Stimulated activated CD4-positive, alpha-beta T cell treated with anti-CD3 and anti-CD28 coated beads, Interleukin-12 subunit alpha, Interleukin-12 subunit beta, amount 100 ng/mL, for 4 hours (primary cell): ENCODE measurements at regions not wholly inside any gene's neighbourhood (a gene's known extent, or its start where the extent isn't known, plus 50 kb on each side); places are given as distances from the start of the nearest gene placed in this dataset.
"Not testable (repeated sequence)": the region's sequence is repeated elsewhere in the genome, so short reads cannot be mapped to it uniquely, and the experiment has no call there.

Experiments
- DNase-seq: peaks from one replicate; pipeline ENCODE4 v3.0.0-alpha.2; 2020

- DNase-seq, result no peak
Measured at GRCh38 chr14:88985654-88986053, 161.2 kb downstream of the TTC8 start.

DNA sequence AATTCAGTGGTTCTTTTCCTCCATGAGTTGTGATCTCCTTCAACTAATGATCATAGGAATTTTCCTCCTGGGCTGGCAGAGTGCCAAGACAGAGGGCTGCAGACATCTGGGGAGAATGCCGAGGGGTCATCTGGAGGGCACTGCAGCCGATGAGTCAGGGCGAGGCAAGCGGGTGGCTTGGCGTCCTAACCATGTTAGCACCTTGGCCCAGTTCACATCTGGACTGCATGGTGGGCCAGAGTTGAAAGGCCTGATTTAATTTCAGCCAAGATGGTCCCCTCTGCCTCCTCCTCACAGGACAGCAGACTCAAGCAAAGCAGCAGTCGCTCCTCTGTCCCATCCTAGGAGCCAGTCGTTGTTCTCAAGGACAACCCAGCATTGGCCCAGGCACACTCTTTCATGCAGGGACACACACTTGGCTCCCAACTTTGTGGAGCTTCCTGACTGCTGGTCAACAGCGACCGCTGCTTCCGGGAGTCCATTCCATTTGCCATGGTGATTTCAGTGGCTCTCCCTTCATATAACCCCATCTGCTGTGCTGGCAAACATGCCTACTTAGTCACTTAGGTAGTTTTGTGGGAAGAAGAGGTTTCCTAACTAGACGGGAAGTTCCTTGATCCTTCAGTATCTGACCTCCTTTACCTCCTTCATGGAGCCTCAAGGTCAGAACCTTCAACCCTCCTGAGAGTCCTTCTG, 161.8 kb downstream of the TTC8 start:
- DNase-seq, result no peak

- not testable (repeated sequence) for DNase-seq
Measured at GRCh38 chr14:88986908-88987307, 162.5 kb downstream of the TTC8 start.

DNA sequence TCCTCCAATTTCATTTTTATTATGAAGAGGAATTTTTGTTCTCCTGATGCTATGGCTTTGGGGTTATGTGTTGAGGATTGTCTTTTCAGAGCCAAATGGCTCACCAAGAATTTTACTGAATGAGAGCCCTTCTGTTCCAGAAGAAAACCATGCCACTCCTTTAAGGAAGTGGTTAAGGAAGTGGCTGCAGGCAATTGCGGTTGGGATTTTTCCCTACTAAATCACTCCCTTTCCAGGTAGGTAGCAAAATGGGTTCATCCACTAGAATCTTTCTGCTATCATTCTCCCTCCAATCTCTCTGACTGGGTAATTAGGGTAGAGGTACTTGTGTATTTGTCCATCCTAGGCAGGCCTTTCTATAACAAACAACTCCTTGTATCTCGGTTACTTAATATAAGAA, 163.1 kb downstream of the TTC8 start:
- no peak for DNase-seq

- no peak for DNase-seq
Measured at GRCh38 chr14:88989911-88990310, 165.5 kb downstream of the TTC8 start.

DNA sequence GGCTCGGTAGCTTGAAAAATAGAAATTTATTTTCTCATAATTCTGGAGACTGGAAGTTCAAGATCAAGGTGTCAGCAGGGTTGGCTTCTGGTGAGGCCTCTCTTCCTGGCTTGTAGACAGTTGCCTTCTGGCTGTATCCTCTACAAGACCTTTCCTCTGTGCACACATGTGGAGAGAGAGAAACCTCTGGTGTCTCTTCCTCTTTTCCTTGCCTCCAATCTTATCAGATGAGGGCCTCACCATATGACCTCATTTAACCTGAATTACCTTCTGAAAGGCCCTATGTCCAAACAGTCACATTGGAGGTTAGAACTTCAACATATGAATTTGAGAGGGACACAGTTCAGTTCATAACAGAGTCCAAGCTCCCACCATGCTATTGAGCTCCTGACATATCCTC, 166.4 kb downstream of the TTC8 start:
- no peak for DNase-seq

DNA sequence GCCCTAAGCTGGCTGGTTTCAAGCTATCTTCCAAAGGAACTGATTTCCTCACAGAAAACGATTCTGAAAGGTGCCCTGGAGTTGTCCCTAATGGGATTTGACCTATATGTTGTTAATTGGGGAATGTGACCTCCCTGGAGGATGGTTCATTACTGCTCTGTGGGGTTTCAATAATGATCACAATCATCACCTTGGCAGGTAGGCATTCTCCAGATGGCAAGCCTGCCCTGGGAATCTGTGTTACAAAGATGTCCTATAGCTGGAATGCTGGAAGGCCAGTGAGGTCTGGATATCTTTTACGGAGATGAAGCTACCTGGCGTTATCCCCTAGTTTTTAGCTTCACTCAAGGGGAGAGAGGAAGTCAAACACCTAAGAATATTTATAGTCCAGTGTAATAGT, 167.6 kb downstream of the TTC8 start:
- DNase-seq, result no peak

GRCh38 chr14:88993946-88994345, 169.5 kb downstream of the TTC8 start:
- no peak for DNase-seq

DNA sequence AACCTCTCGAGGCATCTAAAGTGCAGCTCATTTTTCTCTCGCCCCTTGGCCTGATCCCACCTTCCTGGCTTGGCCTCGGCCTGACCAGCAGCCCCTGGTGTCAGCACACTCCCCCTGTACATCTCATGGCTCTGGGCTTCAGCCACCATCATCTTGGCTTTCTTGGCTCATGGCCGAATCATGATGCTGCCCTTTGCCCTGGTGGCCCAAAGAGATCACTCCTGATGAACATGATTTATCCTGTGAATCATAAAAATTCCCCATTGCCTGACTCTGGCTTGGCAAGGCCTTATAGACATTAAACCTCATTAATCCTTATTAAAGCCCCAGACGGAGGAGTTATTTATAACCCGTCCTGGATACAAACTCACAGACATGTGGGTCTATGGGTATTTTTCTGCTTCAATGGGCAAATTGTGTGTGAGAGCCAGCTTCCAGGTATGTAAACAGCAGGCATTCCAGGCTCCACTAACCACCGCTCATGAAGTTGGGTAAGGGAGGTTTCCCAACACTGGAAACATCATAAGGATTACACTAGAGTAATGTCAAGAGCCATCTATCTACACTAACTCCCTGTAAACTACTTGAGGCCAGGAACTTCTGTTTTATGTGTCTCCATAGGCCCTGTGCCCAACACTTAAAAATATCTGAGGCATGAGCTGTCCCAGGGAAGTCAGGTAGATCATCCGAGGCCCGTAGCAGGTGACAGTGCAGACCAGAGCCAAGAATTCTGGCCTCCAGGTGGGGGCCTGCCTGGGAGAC, 171.2 kb downstream of the TTC8 start:
- no peak for DNase-seq

DNA sequence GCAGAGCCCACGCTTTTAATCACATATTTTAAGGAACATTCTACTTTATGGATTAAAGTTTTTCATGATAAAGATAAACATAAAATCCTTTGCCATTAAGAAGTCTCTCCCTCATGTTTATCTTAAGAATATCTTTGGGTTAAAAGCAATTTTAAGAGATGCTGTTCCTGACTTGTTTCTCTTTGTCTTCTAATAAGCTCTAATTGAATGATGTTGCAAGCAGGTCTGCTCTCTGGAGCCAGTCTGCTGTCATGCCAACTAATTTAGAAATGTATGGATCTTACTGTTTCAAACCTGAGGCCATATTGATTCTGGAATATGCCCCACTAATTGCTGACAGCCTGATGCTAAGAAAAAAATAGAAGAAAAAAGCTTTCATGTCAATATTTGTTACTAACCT, 173.6 kb downstream of the TTC8 start:
- no peak for DNase-seq

GRCh38 chr14:88999137-88999536, 174.7 kb downstream of the TTC8 start:
- no peak for DNase-seq

DNA sequence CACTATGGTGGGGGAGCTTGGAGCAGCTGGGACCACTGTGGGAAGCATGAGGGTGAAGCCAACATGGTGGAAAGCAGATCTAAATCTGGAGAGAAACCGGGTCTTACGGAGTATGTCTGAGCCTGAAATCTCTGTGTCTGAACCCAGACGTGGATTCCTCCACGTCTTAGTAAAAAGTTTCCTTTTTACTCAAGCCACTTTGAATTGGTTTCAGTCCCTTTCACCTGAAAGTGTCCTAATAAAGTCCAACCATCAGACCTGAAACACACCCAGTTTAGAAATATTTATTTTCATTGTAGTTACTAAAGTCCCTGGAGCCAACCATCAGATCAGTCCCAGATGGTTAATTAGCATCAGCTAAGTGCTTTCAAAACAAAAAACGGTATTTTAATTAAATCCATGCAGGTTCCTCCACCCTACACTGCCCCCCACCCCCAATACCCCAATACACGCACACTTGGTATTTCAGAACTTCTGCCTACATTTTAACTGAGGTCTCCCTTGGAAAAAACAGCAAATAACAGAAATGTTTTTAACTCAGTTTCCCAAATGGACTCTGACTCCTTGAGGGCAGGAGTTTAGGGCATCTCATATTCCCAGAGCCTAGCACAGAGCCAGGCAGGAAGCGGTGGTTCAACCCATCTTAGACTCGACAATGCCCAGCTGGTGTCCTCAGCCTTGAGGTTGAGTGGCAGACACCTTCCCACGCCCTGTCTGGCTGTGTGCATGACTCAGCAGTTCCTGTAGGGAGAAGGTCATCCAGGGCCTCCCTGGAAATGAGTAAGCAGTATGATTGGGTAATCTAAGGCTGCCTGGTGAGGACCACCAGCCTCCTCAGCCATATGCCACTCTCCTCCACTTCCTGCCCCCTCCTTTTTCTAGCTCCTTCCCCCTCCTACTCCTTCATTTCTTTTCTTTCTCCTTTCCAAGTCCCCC, 175.8 kb downstream of the TTC8 start:
- no peak for DNase-seq

- DNase-seq, result no peak
Measured at GRCh38 chr14:89004166-89004565, 179.7 kb downstream of the TTC8 start.

- DNase-seq, result no peak
Measured at GRCh38 chr14:89007906-89008305, 183.5 kb downstream of the TTC8 start.

GRCh38 chr14:89011355-89012281, 187.2 kb downstream of the TTC8 start:
- DNase-seq, result no peak

DNA sequence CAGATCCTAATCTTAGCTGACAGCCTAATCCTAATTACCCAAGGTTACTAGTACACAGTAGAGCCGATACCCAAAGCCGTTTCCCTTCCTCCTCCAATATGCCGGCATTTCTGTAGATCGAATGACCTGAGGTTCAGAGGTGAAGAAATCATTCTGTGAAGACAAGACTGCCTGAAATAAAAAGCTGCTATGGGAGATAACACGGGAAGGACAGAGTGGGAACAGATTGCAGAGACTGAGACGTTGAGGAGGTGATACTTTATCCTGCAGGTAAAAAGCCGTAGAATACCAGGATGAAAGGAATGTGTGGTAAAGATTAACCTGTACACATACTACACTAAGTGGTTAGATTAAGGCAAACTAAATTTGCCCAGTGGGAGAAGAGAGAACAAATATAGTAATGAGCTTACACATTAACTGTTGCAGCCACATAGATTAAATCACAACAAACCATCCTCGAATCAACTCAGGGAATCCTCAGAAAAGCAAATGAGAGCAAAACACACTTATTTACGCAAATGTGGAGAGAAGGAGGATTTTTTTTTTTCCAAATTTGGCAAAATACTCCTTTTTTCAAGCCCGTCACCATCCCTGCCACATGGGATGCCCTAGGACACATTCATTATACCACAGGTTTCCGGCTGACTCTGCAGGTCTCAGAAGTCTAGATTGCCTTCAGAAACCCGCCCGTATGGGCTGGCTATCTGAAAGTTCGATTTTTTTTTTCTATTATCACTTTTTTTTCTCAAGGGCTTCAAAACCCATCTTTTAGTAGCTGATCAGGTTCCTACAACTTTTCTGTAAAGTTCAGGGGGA, 188.0 kb downstream of the TTC8 start:
- DNase-seq, result no peak

GRCh38 chr14:89013098-89013504, 188.7 kb downstream of the TTC8 start:
- no peak for DNase-seq

DNA sequence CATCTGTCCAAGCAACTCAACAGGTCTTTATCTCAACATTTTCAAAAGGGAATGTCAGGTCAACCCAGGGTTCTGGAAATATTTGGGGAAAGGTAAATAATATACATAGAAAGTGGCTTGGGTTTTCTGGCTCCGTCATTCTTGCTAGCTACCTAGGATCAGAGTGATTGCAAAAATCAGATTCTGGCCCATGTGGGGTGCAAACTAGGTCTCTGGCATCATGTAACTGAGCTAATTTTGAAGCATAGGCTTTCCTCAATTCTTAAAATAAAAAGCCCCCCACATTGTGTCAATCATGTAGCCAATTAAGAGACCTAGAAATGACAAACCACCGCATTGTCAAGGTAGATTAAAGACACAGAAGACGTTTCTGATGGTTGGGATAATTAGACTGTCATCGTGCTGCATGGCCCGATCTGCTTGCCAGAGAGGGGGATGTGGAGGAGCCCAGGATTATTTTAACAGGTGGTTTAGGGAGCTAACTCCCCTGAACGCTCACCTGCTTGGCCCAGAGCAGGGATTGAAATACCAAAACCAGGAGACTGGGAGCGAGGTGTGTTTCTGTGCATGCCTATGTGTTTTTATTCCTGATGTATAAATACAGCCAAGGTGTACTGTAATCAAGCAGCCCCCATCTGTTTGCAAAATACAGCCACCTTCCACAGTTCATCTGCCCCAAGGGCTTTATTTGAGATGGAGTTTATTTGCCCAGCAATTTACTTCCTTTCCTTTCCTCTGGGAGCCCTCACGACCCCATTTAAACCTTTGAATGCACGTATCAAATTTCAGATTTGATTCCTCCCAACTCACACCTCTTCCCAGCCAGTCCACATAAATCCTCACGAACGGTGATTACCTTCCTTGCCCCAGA, 189.5 kb downstream of the TTC8 start:
- DNase-seq, result no peak

- DNase-seq, result no peak
Measured at GRCh38 chr14:89014569-89014850, 190.1 kb downstream of the TTC8 start.

- DNase-seq, result no peak
Measured at GRCh38 chr14:89015016-89015415, 190.6 kb downstream of the TTC8 start.

DNA sequence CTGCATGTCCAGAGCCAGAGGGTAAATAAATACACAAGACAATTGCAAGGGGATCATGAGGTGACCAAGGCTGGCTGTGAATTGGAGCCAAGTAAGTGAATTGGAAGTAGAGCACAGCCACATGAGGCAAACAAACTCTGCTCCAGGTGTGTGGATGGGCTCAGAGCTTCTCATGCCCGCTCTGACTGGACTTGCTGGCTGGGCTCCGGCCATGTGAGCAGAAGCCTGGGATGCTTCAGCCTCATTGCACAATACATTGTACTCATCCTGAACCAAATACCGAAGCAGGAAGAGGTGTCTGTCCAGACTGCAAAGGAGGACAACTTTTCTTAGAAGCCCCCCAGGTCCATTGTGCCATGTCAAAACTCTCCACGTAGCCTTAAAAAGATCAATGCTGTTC, 193.0 kb downstream of the TTC8 start:
- DNase-seq, result no peak
